Peyer's patch (tissue), 4 donors: ENCODE measurements at regions not wholly inside any gene's neighbourhood (a gene's known extent, or its start where the extent isn't known, plus 50 kb on each side); places are given as distances from the start of the nearest gene placed in this dataset.

Source experiments
- POLR2A ChIP-seq, 2 donors: fragments of 450-650 bp; IDR thresholded peaks; one replicate each; pipeline ENCODE4 v1.5.1; 2017; ENCODE audit warnings: antibody characterized with exemption in 2 of 2, mild to moderate bottlenecking in 2 of 2, moderate library complexity in 2 of 2
- TF ChIP-seq, protein P1 (sequence below), 6 experiments: fragments of 450-650 bp in 4 of 6; fragments of 200-600 bp in 2 of 6; sonication (generic) in 1 of 6; IDR thresholded peaks; one replicate each; pipeline ENCODE4 v1.5.1; 2017 to 2019; ENCODE audit warnings: antibody characterized with exemption in 6 of 6, mild to moderate bottlenecking in 3 of 6, moderate library complexity in 1 of 6

DNA sequence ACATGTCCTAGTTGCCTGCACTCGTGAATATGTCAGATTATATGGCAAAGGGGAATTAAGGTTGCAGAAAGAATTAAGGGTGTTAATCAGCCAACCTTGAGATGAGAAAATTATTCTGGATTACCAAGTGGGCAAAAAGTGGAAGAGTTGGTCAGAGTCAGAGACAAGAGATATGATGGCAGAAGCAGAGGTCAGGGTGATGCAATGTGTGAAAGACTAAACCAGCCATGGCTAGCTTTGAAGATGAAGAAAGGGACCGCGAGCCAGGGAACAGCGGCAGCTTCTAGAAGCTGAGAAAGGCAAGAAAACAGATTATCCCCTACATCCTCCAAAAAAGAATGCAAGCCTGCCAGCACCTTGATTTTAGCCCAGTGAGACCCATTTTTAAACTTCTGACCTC is 385.6 kb downstream of the HNRNPD start:
- TF ChIP-seq, protein P1, sequence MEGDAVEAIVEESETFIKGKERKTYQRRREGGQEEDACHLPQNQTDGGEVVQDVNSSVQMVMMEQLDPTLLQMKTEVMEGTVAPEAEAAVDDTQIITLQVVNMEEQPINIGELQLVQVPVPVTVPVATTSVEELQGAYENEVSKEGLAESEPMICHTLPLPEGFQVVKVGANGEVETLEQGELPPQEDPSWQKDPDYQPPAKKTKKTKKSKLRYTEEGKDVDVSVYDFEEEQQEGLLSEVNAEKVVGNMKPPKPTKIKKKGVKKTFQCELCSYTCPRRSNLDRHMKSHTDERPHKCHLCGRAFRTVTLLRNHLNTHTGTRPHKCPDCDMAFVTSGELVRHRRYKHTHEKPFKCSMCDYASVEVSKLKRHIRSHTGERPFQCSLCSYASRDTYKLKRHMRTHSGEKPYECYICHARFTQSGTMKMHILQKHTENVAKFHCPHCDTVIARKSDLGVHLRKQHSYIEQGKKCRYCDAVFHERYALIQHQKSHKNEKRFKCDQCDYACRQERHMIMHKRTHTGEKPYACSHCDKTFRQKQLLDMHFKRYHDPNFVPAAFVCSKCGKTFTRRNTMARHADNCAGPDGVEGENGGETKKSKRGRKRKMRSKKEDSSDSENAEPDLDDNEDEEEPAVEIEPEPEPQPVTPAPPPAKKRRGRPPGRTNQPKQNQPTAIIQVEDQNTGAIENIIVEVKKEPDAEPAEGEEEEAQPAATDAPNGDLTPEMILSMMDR (IDR thresholded peaks at IDR 0.05) = no peak
- TF ChIP-seq POLR2A (IDR thresholded peaks at IDR 0.05) = no peak
